HG02763 (cell line): ENCODE measurements at regions not wholly inside any gene's neighbourhood (a gene's known extent, or its start where the extent isn't known, plus 50 kb on each side); places are given as distances from the start of the nearest gene placed in this dataset.

Experiments used
- ATAC-seq: cut with Tn5 transposase; IDR thresholded peaks from one replicate; pipeline ENCODE4 v1.9.1; 2021; ENCODE audit warnings: mild to moderate bottlenecking, moderate library complexity; ENCODE audit not compliant: unreplicated experiment

DNA sequence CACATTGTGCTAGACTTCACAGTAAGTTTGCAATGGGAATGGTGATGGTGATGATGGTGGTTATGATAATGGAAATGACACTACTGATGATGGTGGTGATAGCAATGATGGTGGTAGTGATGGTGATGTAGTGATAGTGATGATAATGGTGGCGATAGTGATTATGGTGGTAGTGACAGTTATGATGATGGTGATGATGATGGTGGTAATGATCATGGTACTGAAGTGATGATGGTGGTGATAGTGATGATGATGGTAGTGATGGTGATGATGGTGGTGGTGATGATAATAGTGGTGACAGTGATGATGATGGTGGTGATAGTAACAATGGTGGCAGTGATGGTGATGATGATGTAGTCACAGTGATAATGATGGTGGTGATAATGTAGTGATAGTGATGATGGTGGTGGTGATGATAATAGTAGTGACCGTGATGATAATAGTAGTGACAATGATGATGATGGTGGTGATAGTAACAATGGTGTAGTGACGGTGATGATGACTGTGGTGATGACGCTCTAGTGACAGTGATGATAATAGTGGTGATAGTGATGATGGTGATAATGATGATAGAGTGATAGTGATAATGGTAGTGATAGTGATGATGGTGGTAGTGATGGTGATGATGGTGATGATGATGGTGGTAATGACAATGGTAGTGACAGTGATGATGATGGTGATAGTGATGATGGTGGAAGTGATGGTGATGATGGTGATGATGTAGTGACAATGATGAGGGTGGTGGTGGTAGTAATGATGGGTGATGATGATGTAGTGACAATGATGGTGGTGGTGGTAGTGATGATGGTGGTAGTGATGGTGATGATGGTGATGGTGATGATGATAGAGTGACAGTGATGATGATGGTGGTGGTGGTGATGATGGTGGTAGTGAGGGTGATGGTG is 222.9 kb upstream of the PWP1 start:
- ATAC-seq, result no peak

DNA sequence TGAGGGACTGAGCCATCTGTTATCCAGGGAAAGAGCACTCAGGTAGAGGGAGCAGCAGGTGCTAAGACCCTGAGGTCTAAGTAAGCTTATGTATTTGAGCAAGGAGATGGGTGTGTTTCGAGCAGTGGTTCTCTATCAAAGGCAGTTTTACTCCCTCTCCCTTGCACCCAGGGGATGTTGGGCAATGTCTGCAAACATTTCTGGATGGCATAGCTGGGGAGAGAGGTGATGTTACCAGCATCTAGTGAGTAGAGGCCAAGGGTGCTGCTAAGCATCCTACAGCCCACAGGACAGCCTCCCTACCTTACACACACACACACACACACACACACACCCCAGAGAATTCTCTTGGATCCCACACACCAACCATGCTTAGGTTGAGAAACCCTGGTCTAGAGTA is 221.0 kb upstream of the PWP1 start:
- no peak for ATAC-seq

GRCh38 chr12:107465625-107466024 is 220.0 kb upstream of the PWP1 start:
- ATAC-seq, result no peak

DNA sequence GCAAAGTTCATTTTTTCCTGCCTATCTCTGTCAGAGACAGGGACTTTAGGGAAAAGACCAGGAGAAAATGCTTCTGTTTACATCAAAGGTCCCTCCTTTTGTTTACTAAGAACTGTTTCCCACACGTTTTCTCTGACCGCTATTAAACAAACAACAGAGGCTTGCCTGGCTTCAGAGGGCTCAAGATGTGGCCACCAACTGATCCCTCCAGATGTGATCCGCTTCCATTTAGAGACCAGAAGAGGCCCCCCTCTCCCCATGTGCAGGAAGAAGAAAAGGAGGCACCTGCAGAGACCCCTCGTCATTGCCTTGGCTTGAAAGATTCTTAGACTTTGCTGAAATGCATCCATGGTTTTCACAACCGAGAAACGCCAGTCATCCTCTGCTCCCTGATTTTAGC is 217.9 kb upstream of the PWP1 start:
- ATAC-seq, result no peak

DNA sequence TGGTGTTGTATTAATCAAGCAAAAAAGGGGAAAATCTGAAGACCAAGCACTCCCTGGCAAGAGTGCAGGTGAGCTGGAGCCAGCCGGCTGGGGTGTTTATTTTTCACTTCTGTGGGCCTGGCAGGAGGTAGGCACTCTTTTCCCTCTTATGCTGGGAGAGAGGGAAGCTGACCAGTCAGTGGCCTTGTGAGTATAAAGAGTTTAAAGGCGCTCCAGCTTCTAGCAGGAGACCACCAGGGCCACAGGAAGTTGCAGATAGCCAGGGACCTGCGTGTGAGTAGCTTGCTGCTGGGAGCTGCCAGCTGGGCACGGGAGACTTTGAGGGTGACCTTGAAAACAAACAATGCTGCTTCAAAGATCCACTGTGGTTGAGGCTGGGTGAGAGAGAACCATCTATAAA is 217.4 kb upstream of the PWP1 start:
- ATAC-seq, result no peak

GRCh38 chr12:107469011-107469410 is 216.6 kb upstream of the PWP1 start:
- ATAC-seq, result no peak

DNA sequence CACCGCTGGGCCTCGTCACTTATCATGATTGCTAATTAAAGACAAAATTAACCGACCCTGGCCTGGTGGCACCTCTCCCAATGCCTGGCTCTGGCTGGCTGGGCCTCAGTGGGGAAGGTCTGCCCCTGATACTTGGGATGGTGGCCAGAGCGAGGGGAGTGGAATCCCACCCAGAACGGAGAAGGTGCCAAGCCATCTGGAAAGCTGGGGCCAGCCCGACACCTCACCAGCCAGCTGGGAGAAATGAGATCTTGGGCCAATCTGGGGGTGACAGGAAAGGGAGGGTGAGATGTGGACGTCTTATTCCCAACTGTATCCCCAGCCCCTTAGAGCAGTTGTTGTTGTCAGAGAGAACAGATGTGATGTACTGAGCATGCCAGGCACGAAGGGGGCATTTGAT is 215.0 kb upstream of the PWP1 start:
- no peak for ATAC-seq

GRCh38 chr12:107472308-107472707 is 213.3 kb upstream of the PWP1 start:
- no peak for ATAC-seq

DNA sequence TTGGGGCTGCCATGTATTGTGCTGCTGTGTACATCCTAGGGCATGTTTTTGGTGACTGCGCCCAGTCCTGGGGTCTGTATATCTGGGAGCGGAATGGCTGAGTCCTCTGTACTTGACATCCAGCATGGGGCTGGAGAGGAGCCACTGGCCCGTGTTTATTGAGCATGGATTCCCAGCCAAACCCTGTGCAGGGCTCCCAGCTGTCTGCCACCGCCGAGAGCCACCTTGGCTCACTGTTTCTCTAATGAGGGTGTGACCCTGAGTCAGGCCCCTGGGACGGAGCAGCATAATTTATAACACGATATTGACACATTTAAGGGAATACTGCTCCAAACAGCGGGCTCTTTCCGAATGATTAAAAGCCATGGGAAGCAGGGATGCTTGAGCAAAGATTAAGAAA is 211.5 kb upstream of the PWP1 start:
- ATAC-seq, result no peak

DNA sequence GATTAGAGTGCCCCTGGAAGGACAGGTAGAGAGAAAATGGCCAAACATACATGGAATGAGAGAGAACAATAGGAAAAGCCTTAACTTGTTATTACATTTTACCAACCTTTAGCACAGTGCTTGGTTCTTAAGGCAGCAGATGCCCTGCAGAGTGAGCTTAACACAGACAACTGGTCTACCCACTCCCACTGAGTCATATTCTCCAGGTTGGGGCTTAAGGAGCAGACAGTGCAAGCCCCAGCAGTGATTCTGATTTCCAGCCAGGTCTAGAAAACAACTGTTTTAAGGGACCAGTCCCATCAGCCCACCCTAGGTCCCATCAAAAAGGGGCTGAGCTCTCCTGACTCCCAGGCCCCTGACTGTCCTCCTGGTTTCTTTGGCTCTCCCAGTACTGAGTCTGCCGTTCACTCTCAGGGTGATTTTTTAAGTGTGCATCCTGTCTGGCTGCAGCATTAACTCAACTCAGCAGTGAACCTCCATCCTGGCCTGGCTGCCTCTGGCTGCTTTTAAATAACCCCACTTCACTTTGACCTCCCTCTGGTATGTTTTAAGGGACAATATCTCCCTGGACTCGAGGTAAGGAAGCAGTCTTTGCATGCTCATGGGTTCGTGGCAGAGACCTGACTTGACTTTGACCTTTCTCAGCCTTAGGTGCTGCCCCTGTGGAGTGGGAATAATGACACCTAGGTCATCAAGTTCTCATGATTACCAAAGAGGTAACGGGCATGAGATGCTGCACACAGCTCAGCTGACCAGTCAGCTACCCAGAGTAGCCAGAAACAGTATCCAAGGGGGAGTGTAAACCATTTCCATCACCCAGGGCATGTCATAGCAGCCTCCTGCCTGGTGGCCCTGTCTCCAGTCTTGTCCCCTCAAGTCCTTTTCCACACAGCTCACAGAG is 210.7 kb upstream of the PWP1 start:
- no peak for ATAC-seq

GRCh38 chr12:107475900-107476299 is 209.7 kb upstream of the PWP1 start:
- ATAC-seq, result no peak

- no peak for ATAC-seq
Observed at GRCh38 chr12:107477018-107477417, 208.6 kb upstream of the PWP1 start.

GRCh38 chr12:107477947-107478610 is 207.5 kb upstream of the PWP1 start:
- ATAC-seq, result no peak

DNA sequence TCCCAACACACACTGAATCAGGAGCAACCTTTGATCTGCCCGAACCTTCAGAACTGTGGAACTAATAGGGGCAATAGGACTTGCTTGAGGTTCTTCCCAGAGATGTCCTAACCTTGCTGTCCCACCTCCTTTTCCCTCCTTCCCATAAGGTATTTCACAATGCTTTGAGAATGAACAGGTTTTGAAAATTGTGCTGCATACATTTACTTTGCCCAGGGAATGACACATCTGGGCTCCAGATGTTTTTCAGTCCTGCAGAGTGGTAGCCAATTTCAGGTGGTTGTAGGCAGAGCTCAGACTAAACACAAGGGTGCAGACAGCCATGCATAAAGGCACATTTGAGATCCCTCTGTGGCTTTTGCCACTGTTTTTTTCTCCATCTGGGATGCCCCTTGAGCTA is 206.7 kb upstream of the PWP1 start:
- ATAC-seq, result no peak

GRCh38 chr12:107480836-107481608 is 204.6 kb upstream of the PWP1 start:
- no peak for ATAC-seq

GRCh38 chr12:107484230-107484629 is 201.4 kb upstream of the PWP1 start:
- ATAC-seq, result no peak

DNA sequence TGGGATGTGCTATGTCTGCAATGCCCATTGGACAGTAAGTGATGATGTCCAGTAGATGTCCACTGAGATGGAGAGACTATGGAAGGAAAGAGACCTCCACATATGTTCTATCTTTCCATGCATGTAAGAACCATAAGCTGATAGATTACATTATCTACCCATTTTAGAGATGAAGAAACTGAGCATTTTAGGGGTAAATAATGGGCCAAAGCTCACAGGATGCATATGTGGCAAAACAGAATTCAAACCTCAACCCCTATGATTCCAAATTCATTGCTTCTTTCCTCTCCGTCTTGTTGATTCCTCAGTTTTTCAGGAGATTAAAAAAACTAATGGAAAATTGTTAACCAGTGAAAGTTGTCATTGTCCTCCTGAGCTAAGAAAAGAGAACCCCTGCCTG is 200.7 kb upstream of the PWP1 start:
- ATAC-seq, result no peak

DNA sequence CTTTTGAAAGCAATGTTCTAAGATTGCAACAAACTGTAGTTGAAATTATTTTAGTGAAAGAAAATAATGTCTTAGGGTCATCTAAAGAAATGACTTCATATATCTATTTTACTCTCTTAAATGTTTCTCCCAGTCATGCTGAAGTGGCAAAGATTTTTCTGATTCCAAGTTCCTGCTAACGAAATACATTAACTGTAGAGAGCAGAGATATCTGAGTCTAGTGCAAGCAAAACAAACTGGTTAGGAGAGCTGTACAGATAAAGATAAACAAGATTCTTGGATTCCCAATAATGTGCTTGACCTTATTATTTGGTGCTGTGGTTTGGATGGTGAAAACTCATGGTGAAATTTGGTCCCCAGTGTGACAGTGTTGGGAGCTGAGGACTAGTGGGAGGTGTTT is 199.9 kb upstream of the PWP1 start:
- no peak for ATAC-seq

DNA sequence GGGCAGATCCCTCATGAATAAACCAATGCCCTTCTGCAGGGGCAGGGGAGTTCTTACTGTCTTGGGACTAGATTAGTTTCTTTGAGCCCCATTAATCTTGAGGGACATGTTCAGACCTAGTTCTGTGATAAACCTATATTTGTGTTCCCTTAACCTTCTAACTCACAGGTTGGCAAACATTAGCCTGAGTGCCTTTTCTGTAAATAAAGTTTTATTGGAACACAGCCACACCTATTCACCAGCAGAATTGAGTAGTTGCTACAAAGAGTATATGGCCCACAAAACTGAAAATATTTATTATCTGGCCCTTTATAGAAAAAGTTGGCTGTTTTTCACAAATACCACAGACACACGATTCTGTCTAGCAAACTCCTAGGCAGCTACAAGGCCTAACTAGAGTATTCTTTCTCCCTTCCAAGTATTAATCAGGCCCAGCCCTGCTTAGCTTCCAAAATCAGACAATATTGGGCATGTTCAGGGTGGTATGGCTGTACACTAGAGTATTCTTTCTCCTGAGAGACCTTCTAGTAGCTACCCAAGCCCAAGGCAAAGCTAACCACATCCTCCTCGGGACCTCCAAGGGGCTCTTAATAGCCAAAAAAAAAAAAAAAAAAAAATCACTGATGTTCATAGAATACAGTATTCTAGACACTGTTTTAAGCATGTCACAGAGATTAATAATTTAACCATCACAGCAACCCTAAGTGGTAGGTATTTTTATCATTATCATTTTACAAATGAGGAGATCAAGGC is 199.3 kb upstream of the PWP1 start:
- no peak for ATAC-seq
